ENCODE measurements at regions not wholly inside any gene's neighbourhood (a gene's known extent, or its start where the extent isn't known, plus 50 kb on each side); places are given as distances from the start of the nearest gene placed in this dataset.

DNA sequence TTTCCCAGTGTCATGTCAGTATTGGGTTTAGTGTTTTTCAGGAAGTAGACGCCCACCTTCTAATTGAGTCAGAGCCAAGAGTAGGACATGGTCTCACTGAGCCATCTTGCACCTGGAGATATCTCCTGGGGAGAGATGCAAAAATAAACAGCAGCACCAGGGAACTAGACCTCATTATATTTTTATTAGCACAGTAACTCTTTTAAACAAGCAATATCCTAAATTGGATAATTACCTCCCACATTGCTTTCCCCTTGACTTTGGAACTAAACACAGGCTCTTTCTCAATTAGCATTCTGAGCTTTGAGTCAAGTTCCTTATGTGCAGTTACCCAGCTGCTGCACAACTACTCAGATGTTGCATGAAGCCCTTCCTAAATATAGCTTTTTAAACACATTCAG, 175.4 kb downstream of the IBTK start:
- POLR2A ChIA-PET, result no interaction called here
- Histone ChIP-seq H3K9me3 (ENCODE audit: control insufficient read depth, insufficient read depth, low read depth, low read length) (no peaks in the 10 kb centered on the region), H3K27ac (ENCODE audit: low read length) (no peak overlapping the region), H3K36me3 (ENCODE audit: control insufficient read depth, insufficient read depth, low read length) (no peaks in the 10 kb centered on the region), H3K4me3 (ENCODE audit: low read depth in 2 of 2, low read length in 2 of 2) (no peak overlapping the region), H3K4me1 (ENCODE audit: control insufficient read depth, insufficient read depth, low read length) (no peaks in the 10 kb centered on the region), H3K27me3 (ENCODE audit: control insufficient read depth, insufficient read depth, low read length) (no peaks in the 10 kb centered on the region)
- CTCF ChIA-PET, result no interaction called here
- DNase-seq (ENCODE audit: low read depth, low spot score) (no peak), ATAC-seq (no peak)
- in situ Hi-C loops (cut with HindIII; ENCODE audit: low pct_unique_long_range_greater_than_20kb, low sequenced_read_pairs), result no loop called here
- TF ChIP-seq SIN3A (IDR thresholded peaks at IDR 0.05; ENCODE audit: borderline replicate concordance, insufficient read depth, low read depth, low read length) (no peak), TCF7L2 (IDR thresholded peaks at IDR 0.05; ENCODE audit: low read depth, low read length) (no peak), CTCF (IDR thresholded peaks at IDR 0.05) (no peak), POLR2AphosphoS5 (IDR thresholded peaks at IDR 0.05; ENCODE audit: low read depth, low read length) (no peak)
- intact Hi-C loops (cut with micrococcal nuclease; ENCODE audit: unreplicated experiment), result no loop called here
- no TSS peak for BruUV-seq (replicated peaks)

- BruUV-seq (replicated peaks), result no TSS peak
- no peaks in the 10 kb centered on the region; the same call in 1 of the 2 replicates for H3K27me3 ChIP-seq (ENCODE audit: control insufficient read depth, insufficient read depth, low read length)
- in situ Hi-C loops (cut with HindIII; ENCODE audit: low pct_unique_long_range_greater_than_20kb, low sequenced_read_pairs), result no loop called here
- ATAC-seq, result no peak
- intact Hi-C loops (cut with micrococcal nuclease; ENCODE audit: unreplicated experiment), result no loop called here
- CTCF ChIA-PET, result no interaction called here
- H3K9me3 ChIP-seq (ENCODE audit: control insufficient read depth, insufficient read depth, low read depth, low read length), result no peaks in the 10 kb centered on the region
- no peak overlapping the region for H3K27ac ChIP-seq (ENCODE audit: low read length)
- TF ChIP-seq TCF7L2 (IDR thresholded peaks at IDR 0.05; ENCODE audit: low read depth, low read length) (no peak), CTCF (IDR thresholded peaks at IDR 0.05) (no peak), SIN3A (IDR thresholded peaks at IDR 0.05; ENCODE audit: borderline replicate concordance, insufficient read depth, low read depth, low read length) (no peak), POLR2AphosphoS5 (IDR thresholded peaks at IDR 0.05; ENCODE audit: low read depth, low read length) (no peak)
- TF ChIP-seq, protein P1, sequence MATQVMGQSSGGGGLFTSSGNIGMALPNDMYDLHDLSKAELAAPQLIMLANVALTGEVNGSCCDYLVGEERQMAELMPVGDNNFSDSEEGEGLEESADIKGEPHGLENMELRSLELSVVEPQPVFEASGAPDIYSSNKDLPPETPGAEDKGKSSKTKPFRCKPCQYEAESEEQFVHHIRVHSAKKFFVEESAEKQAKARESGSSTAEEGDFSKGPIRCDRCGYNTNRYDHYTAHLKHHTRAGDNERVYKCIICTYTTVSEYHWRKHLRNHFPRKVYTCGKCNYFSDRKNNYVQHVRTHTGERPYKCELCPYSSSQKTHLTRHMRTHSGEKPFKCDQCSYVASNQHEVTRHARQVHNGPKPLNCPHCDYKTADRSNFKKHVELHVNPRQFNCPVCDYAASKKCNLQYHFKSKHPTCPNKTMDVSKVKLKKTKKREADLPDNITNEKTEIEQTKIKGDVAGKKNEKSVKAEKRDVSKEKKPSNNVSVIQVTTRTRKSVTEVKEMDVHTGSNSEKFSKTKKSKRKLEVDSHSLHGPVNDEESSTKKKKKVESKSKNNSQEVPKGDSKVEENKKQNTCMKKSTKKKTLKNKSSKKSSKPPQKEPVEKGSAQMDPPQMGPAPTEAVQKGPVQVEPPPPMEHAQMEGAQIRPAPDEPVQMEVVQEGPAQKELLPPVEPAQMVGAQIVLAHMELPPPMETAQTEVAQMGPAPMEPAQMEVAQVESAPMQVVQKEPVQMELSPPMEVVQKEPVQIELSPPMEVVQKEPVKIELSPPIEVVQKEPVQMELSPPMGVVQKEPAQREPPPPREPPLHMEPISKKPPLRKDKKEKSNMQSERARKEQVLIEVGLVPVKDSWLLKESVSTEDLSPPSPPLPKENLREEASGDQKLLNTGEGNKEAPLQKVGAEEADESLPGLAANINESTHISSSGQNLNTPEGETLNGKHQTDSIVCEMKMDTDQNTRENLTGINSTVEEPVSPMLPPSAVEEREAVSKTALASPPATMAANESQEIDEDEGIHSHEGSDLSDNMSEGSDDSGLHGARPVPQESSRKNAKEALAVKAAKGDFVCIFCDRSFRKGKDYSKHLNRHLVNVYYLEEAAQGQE (IDR thresholded peaks at IDR 0.05; ENCODE audit: insufficient read depth in 1 of 2, low read depth in 2 of 2, low read length in 1 of 2), result no peak
- no peak for DNase-seq (ENCODE audit: low read depth, low spot score)
- no peaks in the 10 kb centered on the region for H3K4me1 ChIP-seq (ENCODE audit: control insufficient read depth, insufficient read depth, low read length)
- H3K36me3 ChIP-seq (ENCODE audit: control insufficient read depth, insufficient read depth, low read length), result no peaks in the 10 kb centered on the region
- no peak overlapping the region for H3K4me3 ChIP-seq (ENCODE audit: low read depth in 2 of 2, low read length in 2 of 2)
- POLR2A ChIA-PET, result no interaction called here
Observed at GRCh38 chr6:82068721-82069120, 178.8 kb downstream of the IBTK start.

Data from Panc1 (cell line).